Tongue (tissue), 1 donor: ENCODE measurements at regions not wholly inside any gene's neighbourhood (a gene's known extent, or its start where the extent isn't known, plus 50 kb on each side); places are given as distances from the start of the nearest gene placed in this dataset.
A peak's percentile ranks its signal among the peaks of the same experiment; 100 is the strongest.
"Not testable (repeated sequence)": the region's sequence is repeated elsewhere in the genome, so short reads cannot be mapped to it uniquely, and the experiment has no call there.

Experiments used
- DNase-seq: peaks from one replicate; pipeline ENCODE4 v3.0.0-alpha.2; 2015

- DNase-seq = no peak
These were observed 98.0 kb upstream of the ELMO1 start for GRCh38 chr7:37546677-37547076.

- DNase-seq = no peak
These were observed 100.6 kb upstream of the ELMO1 start for GRCh38 chr7:37549076-37549931.

- DNase-seq = no peak
These were observed 101.8 kb upstream of the ELMO1 start for GRCh38 chr7:37550426-37550825.

DNA sequence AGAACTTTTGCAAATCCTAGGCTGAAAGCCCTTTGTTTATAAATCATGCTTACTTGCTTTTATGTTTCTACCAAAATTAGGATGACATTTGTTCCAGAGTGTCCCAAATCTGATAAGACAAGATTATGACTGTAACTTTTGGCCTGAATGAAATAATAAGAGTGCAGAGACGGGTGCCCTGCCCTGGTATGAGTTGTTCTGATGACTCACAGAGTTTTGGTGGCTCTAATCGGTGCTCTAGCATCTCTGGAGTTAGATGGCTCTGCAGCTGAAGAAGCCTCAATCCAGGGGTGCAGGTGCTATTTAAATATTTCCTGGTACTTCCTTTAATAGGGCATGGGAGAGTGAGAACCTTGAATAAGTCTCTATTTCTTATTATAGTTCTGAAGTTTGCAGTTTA lies 102.2 kb upstream of the ELMO1 start:
- DNase-seq = no peak

DNA sequence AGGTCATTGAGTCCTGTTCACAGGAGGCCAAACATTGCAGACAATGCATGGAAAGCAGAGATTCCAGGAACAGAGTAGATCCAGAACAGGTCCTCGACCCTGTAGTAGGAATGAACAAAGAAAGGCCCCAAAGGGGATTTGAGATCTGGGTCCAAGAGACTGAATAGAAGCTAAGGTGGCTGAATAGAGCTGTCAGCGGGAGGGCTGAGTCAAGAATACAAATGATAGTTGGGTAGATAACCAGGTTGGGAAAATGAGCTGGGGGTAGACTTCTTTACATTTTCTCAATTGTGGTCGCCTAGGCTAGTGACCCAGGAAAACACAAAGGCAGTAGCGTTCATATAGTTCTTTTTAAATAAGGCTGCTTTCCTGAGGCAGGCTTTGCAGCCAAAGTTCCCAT lies 103.4 kb upstream of the ELMO1 start:
- no peak for DNase-seq

GRCh38 chr7:37552439-37552838 lies 103.8 kb upstream of the ELMO1 start:
- DNase-seq = not testable (repeated sequence)

DNA sequence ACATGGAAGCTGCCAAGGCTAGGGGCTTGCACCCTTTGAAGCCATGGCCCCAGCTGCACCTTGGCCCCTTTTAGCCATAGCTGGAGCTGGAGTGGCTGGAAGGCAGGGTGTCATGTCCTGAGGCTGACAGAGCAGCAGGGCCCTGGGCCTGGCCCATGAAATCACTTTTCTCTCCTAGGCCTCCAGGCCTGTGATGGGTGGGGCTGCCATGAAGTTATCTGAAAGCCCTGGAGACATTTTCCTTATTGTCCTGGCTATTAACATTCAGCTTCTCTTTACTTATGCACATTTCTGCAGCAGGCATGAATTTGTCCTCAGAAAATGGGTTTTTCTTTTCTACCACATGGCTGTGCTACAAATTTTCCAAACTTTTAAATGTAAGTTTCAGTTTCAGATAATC lies 106.9 kb upstream of the ELMO1 start:
- no peak for DNase-seq

DNA sequence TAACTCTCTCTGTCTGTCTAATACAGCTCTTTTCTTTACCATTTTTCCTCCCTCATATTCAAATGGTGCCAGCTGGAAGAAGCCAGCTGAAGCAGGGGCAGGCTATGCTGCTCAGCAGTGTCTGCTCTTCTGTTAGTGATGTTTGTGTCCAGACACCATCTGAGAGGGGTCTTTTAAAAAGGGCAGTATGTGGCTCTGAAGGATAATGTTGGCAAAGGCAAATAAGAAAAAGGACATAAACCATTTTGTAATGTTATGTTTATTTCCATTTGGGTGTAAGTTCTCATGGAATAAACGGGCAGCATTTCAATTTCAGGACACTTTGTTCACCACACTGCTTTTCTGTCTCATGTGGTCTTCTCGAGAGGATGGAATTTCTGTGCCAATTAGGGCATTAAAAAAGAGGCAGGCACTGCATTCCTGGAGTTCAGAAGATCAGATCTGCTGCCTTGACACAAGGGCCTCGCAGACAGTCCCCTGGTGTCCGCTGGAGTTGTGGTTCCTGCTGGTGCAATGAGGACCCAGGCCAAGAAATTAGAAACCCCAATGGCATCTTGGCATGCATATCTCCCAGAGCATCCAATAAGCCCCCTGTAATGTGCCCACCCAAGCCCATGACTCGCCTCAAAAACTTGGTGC lies 109.0 kb upstream of the ELMO1 start:
- peak; percentile 35 for DNase-seq

- DNase-seq = no peak
These were observed 109.8 kb upstream of the ELMO1 start for GRCh38 chr7:37558320-37559096.

- no peak for DNase-seq
These were observed 113.4 kb upstream of the GPR141 start for GRCh38 chr7:37570145-37570544.

DNA sequence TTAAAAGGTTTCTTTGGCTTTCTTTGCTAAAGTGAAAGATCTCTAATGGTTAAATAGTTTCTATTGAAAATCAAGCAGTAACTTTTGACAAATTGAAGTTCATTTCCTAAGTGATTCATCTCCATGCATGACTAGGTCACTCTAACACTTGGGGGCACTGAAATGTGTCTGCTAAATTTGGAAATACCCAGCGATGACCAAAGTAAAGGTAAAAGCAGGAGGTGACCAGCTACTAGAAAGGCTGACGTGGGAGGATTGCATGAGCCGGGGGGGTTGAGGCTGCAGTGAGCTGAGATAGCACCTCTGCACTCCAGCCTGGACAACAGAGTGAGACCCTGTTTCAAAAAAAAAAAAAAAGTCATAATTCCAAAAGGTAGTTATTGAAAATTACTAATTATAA lies 111.8 kb upstream of the GPR141 start:
- DNase-seq = no peak

DNA sequence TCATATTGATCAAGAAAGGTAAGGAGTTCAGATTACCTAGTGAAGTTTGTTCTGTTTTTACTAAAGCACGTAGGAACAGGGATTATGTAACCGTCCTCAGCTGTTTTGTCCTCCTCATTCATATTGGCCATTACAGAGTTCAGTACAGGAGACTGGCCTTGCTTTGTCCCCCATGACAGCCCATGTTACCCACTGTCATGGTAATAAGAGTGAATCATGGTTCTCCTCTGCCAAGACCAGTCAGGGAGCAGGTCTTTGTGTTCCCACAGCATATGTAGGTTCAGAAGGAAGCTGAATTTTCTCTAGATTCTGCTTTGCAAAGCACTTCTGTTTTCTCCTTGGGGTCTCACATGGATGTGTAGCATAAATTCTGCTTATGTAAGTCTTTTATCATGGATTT lies 106.2 kb upstream of the GPR141 start:
- DNase-seq = no peak

GRCh38 chr7:37577901-37578300 lies 105.7 kb upstream of the GPR141 start:
- DNase-seq = no peak

- DNase-seq = no peak
These were observed 105.2 kb upstream of the GPR141 start for GRCh38 chr7:37578350-37578749.

- no peak for DNase-seq
These were observed 103.2 kb upstream of the GPR141 start for GRCh38 chr7:37580376-37580775.

GRCh38 chr7:37584651-37585463 lies 98.7 kb upstream of the GPR141 start:
- DNase-seq = not testable (repeated sequence)

DNA sequence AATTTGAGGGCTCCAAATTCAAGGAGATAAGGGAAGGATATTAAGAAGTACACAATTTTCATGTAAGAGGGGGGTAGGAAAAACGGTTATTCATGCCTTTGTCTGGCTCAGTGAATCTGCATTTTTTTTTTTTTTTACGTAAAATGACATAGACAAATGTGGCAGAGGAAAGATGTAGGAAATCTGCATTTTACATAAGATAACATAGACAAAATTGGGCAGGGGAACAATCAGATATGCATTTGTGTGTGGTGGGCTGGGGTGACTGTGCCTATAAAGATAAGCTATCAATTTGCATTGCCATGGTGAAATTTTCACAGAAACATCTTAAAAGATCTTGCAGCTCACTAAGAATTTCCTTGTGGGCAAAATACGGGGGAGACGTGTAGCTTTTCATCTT lies 92.7 kb upstream of the GPR141 start:
- no peak for DNase-seq

DNA sequence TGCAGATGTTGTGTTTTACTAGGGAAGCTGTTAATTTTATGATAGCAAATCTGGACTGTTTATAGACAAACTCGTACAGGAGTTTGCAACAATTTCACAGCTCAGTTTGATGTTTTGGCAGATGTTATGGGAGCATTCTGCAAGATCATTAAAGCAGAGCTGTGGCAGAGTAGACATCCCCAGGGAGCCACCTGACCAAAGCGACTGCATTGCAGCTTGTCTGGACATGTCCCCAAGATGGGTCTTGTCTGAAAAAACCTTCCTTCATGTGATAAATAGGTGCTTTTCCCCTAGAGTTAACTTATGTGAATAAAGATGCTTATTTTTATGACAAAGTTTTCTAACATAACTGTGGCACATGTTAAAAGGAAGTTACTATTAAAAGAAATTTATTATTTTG lies 91.2 kb upstream of the GPR141 start:
- DNase-seq = no peak

- no peak for DNase-seq
These were observed 89.0 kb upstream of the GPR141 start for GRCh38 chr7:37594602-37595001.

- DNase-seq = peak; percentile 6
These were observed 84.7 kb upstream of the GPR141 start for GRCh38 chr7:37598824-37599223.

DNA sequence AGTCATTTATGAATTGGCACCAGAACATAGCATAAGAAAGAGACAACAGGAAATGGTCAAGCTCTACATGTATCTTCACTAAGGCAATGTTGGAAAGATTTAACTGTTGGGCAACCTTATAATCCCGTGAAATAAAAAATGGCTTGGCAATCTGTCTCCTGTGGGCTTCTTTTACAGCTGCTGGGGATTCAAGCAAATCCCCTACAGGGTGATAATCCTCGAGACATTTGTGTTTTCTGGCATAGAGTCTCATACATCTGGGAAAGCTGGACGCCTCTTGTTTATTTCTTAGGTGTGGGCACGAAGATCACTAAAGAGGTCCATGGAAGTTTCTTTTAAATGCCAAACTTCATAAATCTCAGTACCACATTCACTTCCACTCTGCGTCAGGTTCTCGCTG lies 82.2 kb upstream of the GPR141 start:
- peak; percentile 66 for DNase-seq

DNA sequence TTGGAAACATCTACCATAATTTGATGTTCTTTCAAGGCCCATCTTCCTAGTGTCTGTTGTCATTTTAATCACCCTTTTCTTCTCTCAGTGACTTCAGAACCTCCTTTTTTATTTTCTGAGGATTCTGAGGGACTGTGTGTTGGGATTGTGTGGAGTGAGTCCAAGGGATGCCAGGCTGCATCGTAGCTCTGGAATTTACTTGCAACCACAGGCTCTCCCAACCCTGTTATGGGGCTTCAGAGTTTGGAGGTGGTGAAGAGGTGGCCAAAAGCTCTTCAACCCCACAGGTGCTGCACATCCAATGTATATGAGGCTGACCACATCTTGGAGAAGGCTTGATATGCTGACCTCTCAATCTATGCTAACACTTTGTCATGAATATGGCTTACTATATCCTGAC lies 79.5 kb upstream of the GPR141 start:
- no peak for DNase-seq
